GM23338 (cell line): ENCODE measurements at regions not wholly inside any gene's neighbourhood (a gene's known extent, or its start where the extent isn't known, plus 50 kb on each side); places are given as distances from the start of the nearest gene placed in this dataset.

ENCODE experiments used
- ATAC-seq: fragments of 200-7000 bp; cut with Tn5 transposase; 3 replicates; pipeline ENCODE4 v1.9.1; 2020
- DNase-seq: peaks from one replicate; pipeline ENCODE4 v3.0.0-alpha.2; 2015; ENCODE audit warnings: low spot score
- H2AFZ ChIP-seq: fragments of 200-600 bp; sonication (generic); 2 replicates; pipeline ENCODE4 v1.8.0; 2016; ENCODE audit warnings: antibody characterized with exemption, mild to moderate bottlenecking, moderate library complexity
- H3F3A ChIP-seq: fragments of 200-600 bp; sonication (generic); replicated peaks from 2 replicates; pipeline ENCODE4 v1.8.0; 2017; ENCODE audit warnings: antibody characterized with exemption, mixed run types, low read depth
- H3K27ac ChIP-seq: fragments of 200-600 bp; sonication (generic); 2 replicates; pipeline ENCODE4 v1.6.1; 2016; ENCODE audit warnings: low read depth
- H3K27me3 ChIP-seq: fragments of 200-600 bp; sonication (generic); 2 replicates; pipeline ENCODE4 v1.8.0; 2016; ENCODE audit warnings: mild to moderate bottlenecking, mixed run types, moderate library complexity; ENCODE audit not compliant: insufficient read depth
- H3K36me3 ChIP-seq: fragments of 200-600 bp; sonication (generic); 2 replicates; pipeline ENCODE4 v1.8.0; 2016; ENCODE audit warnings: mild to moderate bottlenecking; ENCODE audit not compliant: insufficient read depth
- H3K4me1 ChIP-seq: fragments of 200-600 bp; sonication (generic); 2 replicates; pipeline ENCODE4 v1.8.0; 2016; ENCODE audit warnings: mild to moderate bottlenecking, moderate library complexity; ENCODE audit not compliant: insufficient read depth
- H3K4me2 ChIP-seq: fragments of 200-600 bp; sonication (generic); 2 replicates; pipeline ENCODE4 v1.7.1; 2017; ENCODE audit warnings: mixed run types
- H3K4me3 ChIP-seq: fragments of 200-600 bp; sonication (generic); 2 replicates; pipeline ENCODE4 v1.6.1; 2016; ENCODE audit warnings: mixed run types
- H3K79me2 ChIP-seq: fragments of 200-600 bp; sonication (generic); replicated peaks from 2 replicates; pipeline ENCODE4 v1.8.0; 2017; ENCODE audit warnings: mild to moderate bottlenecking; ENCODE audit not compliant: insufficient read depth
- H3K9me2 ChIP-seq: fragments of 200-600 bp; sonication (generic); 2 replicates; pipeline ENCODE4 v1.8.0; 2017; ENCODE audit not compliant: insufficient read depth
- H4K20me1 ChIP-seq: fragments of 200-600 bp; sonication (generic); replicated peaks from 2 replicates; pipeline ENCODE4 v1.8.0; 2017; ENCODE audit warnings: mild to moderate bottlenecking; ENCODE audit not compliant: insufficient read depth
- H3K27ac Mint-ChIP-seq: 2 replicates; pipeline ENCODE4 v1.8.0; 2020; ENCODE audit warnings: inconsistent platforms, mild to moderate bottlenecking, moderate library complexity, mixed read lengths
- H3K27me3 Mint-ChIP-seq: 3 replicates; pipeline ENCODE4 v1.8.0; 2022; ENCODE audit warnings: low read depth, mild to moderate bottlenecking, moderate library complexity, mixed read lengths, inconsistent platforms; ENCODE audit not compliant: insufficient read depth, poor library complexity
- H3K36me3 Mint-ChIP-seq: 3 replicates; pipeline ENCODE4 v1.8.0; 2021; ENCODE audit warnings: low read depth, mild to moderate bottlenecking, inconsistent platforms, moderate library complexity, mixed read lengths
- H3K4me1 Mint-ChIP-seq: 3 replicates; pipeline ENCODE4 v1.8.0; 2020; ENCODE audit warnings: mild to moderate bottlenecking, inconsistent platforms, mixed read lengths
- H3K4me3 Mint-ChIP-seq: 3 replicates; pipeline ENCODE4 v1.8.0; 2021; ENCODE audit warnings: moderate library complexity, mild to moderate bottlenecking, inconsistent platforms, mixed read lengths
- H3K9me3 Mint-ChIP-seq: 3 replicates; pipeline ENCODE4 v1.8.0; 2020; ENCODE audit warnings: moderate library complexity, mild to moderate bottlenecking, inconsistent platforms, mixed read lengths
- CREB1 ChIP-seq: fragments of 250-450 bp; sonication (Bioruptor Pico); IDR thresholded peaks from 2 replicates; pipeline ENCODE4 v1.5.0; 2020; ENCODE audit warnings: low read depth, mild to moderate bottlenecking, moderate library complexity
- CTCF ChIP-seq, 2 experiments: fragments of 200-600 bp in 1 of 2; sonication (generic) in 1 of 2; conservative IDR thresholded peaks; 2 replicates each; pipeline versions ENCODE4 v1.5.1 to v1.6.1; 2016 to 2017; ENCODE audit warnings: antibody characterized with exemption in 2 of 2, low read depth in 2 of 2, mild to moderate bottlenecking in 2 of 2, moderate library complexity in 1 of 2
- EZH2 ChIP-seq: fragments of 200-600 bp; sonication (generic); IDR thresholded peaks from one replicate; pipeline ENCODE4 v1.8.0; 2017; ENCODE audit warnings: antibody characterized with exemption, mild to moderate bottlenecking, low read depth; ENCODE audit not compliant: unreplicated experiment
- EZH2phosphoT487 ChIP-seq: fragments of 200-600 bp; sonication (generic); IDR thresholded peaks from one replicate; pipeline ENCODE4 v1.8.1; 2018; ENCODE audit warnings: antibody characterized with exemption; ENCODE audit not compliant: unreplicated experiment
- JUNB ChIP-seq: IDR thresholded peaks from one replicate; pipeline ENCODE4 v1.6.1; 2016; ENCODE audit warnings: antibody characterized with exemption; ENCODE audit not compliant: unreplicated experiment
- NANOG ChIP-seq: IDR thresholded peaks from 2 replicates; pipeline ENCODE4 v1.6.1; 2016; ENCODE audit warnings: antibody characterized with exemption, borderline replicate concordance
- POLR2AphosphoS5 ChIP-seq: IDR thresholded peaks from 2 replicates; pipeline ENCODE4 v1.6.1; 2016; ENCODE audit warnings: antibody characterized with exemption, low read depth
- REST ChIP-seq: IDR thresholded peaks from one replicate; pipeline ENCODE4 v1.6.1; 2018; ENCODE audit warnings: antibody characterized with exemption; ENCODE audit not compliant: unreplicated experiment
- STAT1 ChIP-seq: IDR thresholded peaks from one replicate; pipeline ENCODE4 v1.6.1; 2016; ENCODE audit warnings: antibody characterized with exemption; ENCODE audit not compliant: unreplicated experiment
- ZNF114 ChIP-seq: fragments of 250-450 bp; sonication (Bioruptor Pico); IDR thresholded peaks from 2 replicates; pipeline ENCODE4 v1.5.0; 2020; ENCODE audit warnings: mild to moderate bottlenecking, moderate library complexity
- ZNF331 ChIP-seq: fragments of 250-450 bp; sonication (Bioruptor Pico); IDR thresholded peaks from 2 replicates; pipeline ENCODE4 v1.5.0; 2020; ENCODE audit warnings: low read depth, mild to moderate bottlenecking, moderate library complexity
- TF ChIP-seq, protein P1 (sequence below): fragments of 250-450 bp; sonication (Bioruptor Pico); IDR thresholded peaks from 2 replicates; pipeline ENCODE4 v1.5.0; 2020; ENCODE audit warnings: mild to moderate bottlenecking, moderate library complexity
- TF ChIP-seq, protein P2 (sequence below): IDR thresholded peaks from 2 replicates; pipeline ENCODE4 v1.6.1; 2016; ENCODE audit warnings: antibody characterized with exemption

- ATAC-seq: no peak
- no peak overlapping the region for H3K4me2 ChIP-seq
- H3K4me3 Mint-ChIP-seq: no peak overlapping the region
- no peak overlapping the region for H3K27ac Mint-ChIP-seq
- H3F3A ChIP-seq: no peaks in the 10 kb centered on the region
- no peaks in the 10 kb centered on the region for H3K36me3 Mint-ChIP-seq
- no peaks in the 10 kb centered on the region for H3K27me3 ChIP-seq
- no peak for DNase-seq
- H3K27me3 Mint-ChIP-seq: no peaks in the 10 kb centered on the region
- H3K79me2 ChIP-seq: no peaks in the 10 kb centered on the region
- no peaks in the 10 kb centered on the region for H3K36me3 ChIP-seq
- H3K9me2 ChIP-seq: no peaks in the 10 kb centered on the region; the same call in 1 of the 2 replicates
- H3K4me3 ChIP-seq: no peak overlapping the region
- no peaks in the 10 kb centered on the region for H3K4me1 Mint-ChIP-seq
- H4K20me1 ChIP-seq: no peaks in the 10 kb centered on the region
- H2AFZ ChIP-seq: no peak overlapping the region
- no peaks in the 10 kb centered on the region for H3K9me3 Mint-ChIP-seq
- H3K4me1 ChIP-seq: no peaks in the 10 kb centered on the region
- TF ChIP-seq, protein P1, sequence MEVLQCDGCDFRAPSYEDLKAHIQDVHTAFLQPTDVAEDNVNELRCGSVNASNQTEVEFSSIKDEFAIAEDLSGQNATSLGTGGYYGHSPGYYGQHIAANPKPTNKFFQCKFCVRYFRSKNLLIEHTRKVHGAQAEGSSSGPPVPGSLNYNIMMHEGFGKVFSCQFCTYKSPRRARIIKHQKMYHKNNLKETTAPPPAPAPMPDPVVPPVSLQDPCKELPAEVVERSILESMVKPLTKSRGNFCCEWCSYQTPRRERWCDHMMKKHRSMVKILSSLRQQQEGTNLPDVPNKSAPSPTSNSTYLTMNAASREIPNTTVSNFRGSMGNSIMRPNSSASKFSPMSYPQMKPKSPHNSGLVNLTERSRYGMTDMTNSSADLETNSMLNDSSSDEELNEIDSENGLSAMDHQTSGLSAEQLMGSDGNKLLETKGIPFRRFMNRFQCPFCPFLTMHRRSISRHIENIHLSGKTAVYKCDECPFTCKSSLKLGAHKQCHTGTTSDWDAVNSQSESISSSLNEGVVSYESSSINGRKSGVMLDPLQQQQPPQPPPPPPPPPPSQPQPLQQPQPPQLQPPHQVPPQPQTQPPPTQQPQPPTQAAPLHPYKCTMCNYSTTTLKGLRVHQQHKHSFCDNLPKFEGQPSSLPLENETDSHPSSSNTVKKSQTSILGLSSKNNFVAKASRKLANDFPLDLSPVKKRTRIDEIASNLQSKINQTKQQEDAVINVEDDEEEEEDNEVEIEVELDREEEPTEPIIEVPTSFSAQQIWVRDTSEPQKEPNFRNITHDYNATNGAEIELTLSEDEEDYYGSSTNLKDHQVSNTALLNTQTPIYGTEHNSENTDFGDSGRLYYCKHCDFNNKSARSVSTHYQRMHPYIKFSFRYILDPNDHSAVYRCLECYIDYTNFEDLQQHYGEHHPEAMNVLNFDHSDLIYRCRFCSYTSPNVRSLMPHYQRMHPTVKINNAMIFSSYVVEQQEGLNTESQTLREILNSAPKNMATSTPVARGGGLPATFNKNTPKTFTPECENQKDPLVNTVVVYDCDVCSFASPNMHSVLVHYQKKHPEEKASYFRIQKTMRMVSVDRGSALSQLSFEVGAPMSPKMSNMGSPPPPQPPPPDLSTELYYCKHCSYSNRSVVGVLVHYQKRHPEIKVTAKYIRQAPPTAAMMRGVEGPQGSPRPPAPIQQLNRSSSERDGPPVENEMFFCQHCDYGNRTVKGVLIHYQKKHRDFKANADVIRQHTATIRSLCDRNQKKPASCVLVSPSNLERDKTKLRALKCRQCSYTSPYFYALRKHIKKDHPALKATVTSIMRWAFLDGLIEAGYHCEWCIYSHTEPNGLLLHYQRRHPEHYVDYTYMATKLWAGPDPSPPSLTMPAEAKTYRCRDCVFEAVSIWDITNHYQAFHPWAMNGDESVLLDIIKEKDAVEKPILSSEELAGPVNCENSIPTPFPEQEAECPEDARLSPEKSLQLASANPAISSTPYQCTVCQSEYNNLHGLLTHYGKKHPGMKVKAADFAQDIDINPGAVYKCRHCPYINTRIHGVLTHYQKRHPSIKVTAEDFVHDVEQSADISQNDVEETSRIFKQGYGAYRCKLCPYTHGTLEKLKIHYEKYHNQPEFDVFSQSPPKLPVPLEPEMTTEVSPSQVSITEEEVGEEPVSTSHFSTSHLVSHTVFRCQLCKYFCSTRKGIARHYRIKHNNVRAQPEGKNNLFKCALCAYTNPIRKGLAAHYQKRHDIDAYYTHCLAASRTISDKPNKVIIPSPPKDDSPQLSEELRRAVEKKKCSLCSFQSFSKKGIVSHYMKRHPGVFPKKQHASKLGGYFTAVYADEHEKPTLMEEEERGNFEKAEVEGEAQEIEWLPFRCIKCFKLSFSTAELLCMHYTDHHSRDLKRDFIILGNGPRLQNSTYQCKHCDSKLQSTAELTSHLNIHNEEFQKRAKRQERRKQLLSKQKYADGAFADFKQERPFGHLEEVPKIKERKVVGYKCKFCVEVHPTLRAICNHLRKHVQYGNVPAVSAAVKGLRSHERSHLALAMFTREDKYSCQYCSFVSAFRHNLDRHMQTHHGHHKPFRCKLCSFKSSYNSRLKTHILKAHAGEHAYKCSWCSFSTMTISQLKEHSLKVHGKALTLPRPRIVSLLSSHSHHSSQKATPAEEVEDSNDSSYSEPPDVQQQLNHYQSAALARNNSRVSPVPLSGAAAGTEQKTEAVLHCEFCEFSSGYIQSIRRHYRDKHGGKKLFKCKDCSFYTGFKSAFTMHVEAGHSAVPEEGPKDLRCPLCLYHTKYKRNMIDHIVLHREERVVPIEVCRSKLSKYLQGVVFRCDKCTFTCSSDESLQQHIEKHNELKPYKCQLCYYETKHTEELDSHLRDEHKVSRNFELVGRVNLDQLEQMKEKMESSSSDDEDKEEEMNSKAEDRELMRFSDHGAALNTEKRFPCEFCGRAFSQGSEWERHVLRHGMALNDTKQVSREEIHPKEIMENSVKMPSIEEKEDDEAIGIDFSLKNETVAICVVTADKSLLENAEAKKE (CRISPR knock-in tag): no peak
- no peak for TF ChIP-seq ZNF331 (CRISPR knock-in tag)
- TF ChIP-seq EZH2phosphoT487: no peak
- TF ChIP-seq JUNB: no peak
- no peak for TF ChIP-seq CTCF (conservative IDR thresholded peaks at IDR 0.05; ENCODE audit: low read depth in 2 of 2)
- TF ChIP-seq STAT1: no peak
- no peak for TF ChIP-seq ZNF114
- TF ChIP-seq, protein P2, sequence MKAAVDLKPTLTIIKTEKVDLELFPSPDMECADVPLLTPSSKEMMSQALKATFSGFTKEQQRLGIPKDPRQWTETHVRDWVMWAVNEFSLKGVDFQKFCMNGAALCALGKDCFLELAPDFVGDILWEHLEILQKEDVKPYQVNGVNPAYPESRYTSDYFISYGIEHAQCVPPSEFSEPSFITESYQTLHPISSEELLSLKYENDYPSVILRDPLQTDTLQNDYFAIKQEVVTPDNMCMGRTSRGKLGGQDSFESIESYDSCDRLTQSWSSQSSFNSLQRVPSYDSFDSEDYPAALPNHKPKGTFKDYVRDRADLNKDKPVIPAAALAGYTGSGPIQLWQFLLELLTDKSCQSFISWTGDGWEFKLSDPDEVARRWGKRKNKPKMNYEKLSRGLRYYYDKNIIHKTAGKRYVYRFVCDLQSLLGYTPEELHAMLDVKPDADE: no peak
- TF ChIP-seq REST: no peak
- TF ChIP-seq POLR2AphosphoS5: no peak
- no peak for TF ChIP-seq CREB1
- TF ChIP-seq NANOG: no peak
- no peak for TF ChIP-seq EZH2
- H3K27ac ChIP-seq: no peak overlapping the region
These were observed 1554.0 kb upstream of the PCDH10 start for GRCh38 chr4:131595140-131595539.
